Stimulated activated CD4-positive, alpha-beta T cell treated with anti-CD3 and anti-CD28 coated beads, Interleukin-15, amount 100 ng/mL, for 48 hours (primary cell): ENCODE measurements at regions not wholly inside any gene's neighbourhood (a gene's known extent, or its start where the extent isn't known, plus 50 kb on each side); places are given as distances from the start of the nearest gene placed in this dataset.

Experiments used
- DNase-seq, 2 donors: peaks; one replicate each; pipeline ENCODE4 v3.0.0-alpha.2; 2020; ENCODE audit warnings: low read depth in 2 of 2

- DNase-seq = no peak
Measured at GRCh38 chr7:148472406-148472805, 118.2 kb upstream of the C7orf33 start.

GRCh38 chr7:148473703-148474480 is 116.7 kb upstream of the C7orf33 start:
- DNase-seq = no peak

GRCh38 chr7:148474481-148475025 is 116.0 kb upstream of the C7orf33 start:
- DNase-seq = no peak

- DNase-seq = no peak
Measured at GRCh38 chr7:148478551-148478950, 112.0 kb upstream of the C7orf33 start.

- no peak for DNase-seq
Measured at GRCh38 chr7:148480479-148481146, 110.0 kb upstream of the C7orf33 start.

GRCh38 chr7:148481147-148481526 is 109.4 kb upstream of the C7orf33 start:
- DNase-seq = no peak

- no peak for DNase-seq
Measured at GRCh38 chr7:148481971-148482626, 108.5 kb upstream of the C7orf33 start.

GRCh38 chr7:148483515-148484308 is 106.9 kb upstream of the C7orf33 start:
- DNase-seq = no peak

GRCh38 chr7:148484486-148484885 is 106.1 kb upstream of the C7orf33 start:
- no peak for DNase-seq

- DNase-seq = no peak
Measured at GRCh38 chr7:148485618-148486017, 104.9 kb upstream of the C7orf33 start.

- DNase-seq = no peak
Measured at GRCh38 chr7:148486937-148487336, 103.6 kb upstream of the C7orf33 start.

- DNase-seq = no peak
Measured at GRCh38 chr7:148487912-148488311, 102.7 kb upstream of the C7orf33 start.

GRCh38 chr7:148489678-148490077 is 100.9 kb upstream of the C7orf33 start:
- no peak for DNase-seq

- no peak for DNase-seq
Measured at GRCh38 chr7:148492157-148492860, 98.3 kb upstream of the C7orf33 start.

- no peak for DNase-seq
Measured at GRCh38 chr7:148495605-148496004, 95.0 kb upstream of the C7orf33 start.

GRCh38 chr7:148500978-148501377 is 89.6 kb upstream of the C7orf33 start:
- no peak for DNase-seq

GRCh38 chr7:148503900-148504487 is 86.6 kb upstream of the C7orf33 start:
- no peak for DNase-seq

GRCh38 chr7:148505645-148506375 is 84.8 kb upstream of the C7orf33 start:
- DNase-seq = no peak

- peak; percentile 23 to 28 for DNase-seq
Measured at GRCh38 chr7:148507064-148507573, 83.4 kb upstream of the C7orf33 start.

- peak; percentile 25 to 33 for DNase-seq
Measured at GRCh38 chr7:148507787-148508186, 82.8 kb upstream of the C7orf33 start.
